ENCODE measurements at regions not wholly inside any gene's neighbourhood (a gene's known extent, or its start where the extent isn't known, plus 50 kb on each side); places are given as distances from the start of the nearest gene placed in this dataset.

- 94% methylated on average over 3 of the region's 3 CpGs for WGBS
- no peaks in the 10 kb centered on the region for H3K9me3 ChIP-seq (ENCODE audit: control insufficient read depth in 2 of 2, insufficient read depth in 1 of 2, low read length in 1 of 2)
- no peaks in the 10 kb centered on the region for H3K36me3 ChIP-seq (ENCODE audit: control insufficient read depth in 2 of 2, insufficient read depth in 2 of 2, low read length in 1 of 2)
- no peak for DNase-seq (ENCODE audit: low read depth in 6 of 9, low spot score in 9 of 9)
- H3K4me3 ChIP-seq (ENCODE audit: low read length in 2 of 2), result no peak overlapping the region
- no peaks in the 10 kb centered on the region for H3K4me1 ChIP-seq (ENCODE audit: control insufficient read depth in 2 of 2, insufficient read depth in 2 of 2, low read length in 2 of 2)
- H3K27ac ChIP-seq (ENCODE audit: low read depth in 1 of 2, low read length in 1 of 2), result no peak overlapping the region
- no peaks in the 10 kb centered on the region for H3K27me3 ChIP-seq (ENCODE audit: control insufficient read depth in 2 of 2, insufficient read depth in 1 of 2, low read length in 1 of 2)
Measured at GRCh38 chr16:65641049-65641761, 519.3 kb upstream of the CDH11 start.

- Histone ChIP-seq H3K27ac (ENCODE audit: low read depth in 1 of 2, low read length in 1 of 2) (no peak overlapping the region), H3K27me3 (ENCODE audit: control insufficient read depth in 2 of 2, insufficient read depth in 1 of 2, low read length in 1 of 2) (no peaks in the 10 kb centered on the region), H3K4me1 (ENCODE audit: control insufficient read depth in 2 of 2, insufficient read depth in 2 of 2, low read length in 2 of 2) (no peaks in the 10 kb centered on the region), H3K4me3 (ENCODE audit: low read length in 2 of 2) (no peak overlapping the region), H3K9me3 (ENCODE audit: control insufficient read depth in 2 of 2, insufficient read depth in 1 of 2, low read length in 1 of 2) (no peaks in the 10 kb centered on the region), H3K36me3 (ENCODE audit: control insufficient read depth in 2 of 2, insufficient read depth in 2 of 2, low read length in 1 of 2) (no peaks in the 10 kb centered on the region)
- 96% methylated on average over 1 of the region's 1 CpG for WGBS
- no peak for DNase-seq (ENCODE audit: low read depth in 6 of 9, low spot score in 9 of 9)
Measured at GRCh38 chr16:65634833-65635232, 513.0 kb upstream of the CDH11 start.

GRCh38 chr16:65634291-65634690, 512.4 kb upstream of the CDH11 start:
- no peaks in the 10 kb centered on the region for H3K27me3 ChIP-seq (ENCODE audit: control insufficient read depth in 2 of 2, insufficient read depth in 1 of 2, low read length in 1 of 2)
- H3K36me3 ChIP-seq (ENCODE audit: control insufficient read depth in 2 of 2, insufficient read depth in 2 of 2, low read length in 1 of 2), result no peaks in the 10 kb centered on the region
- H3K4me3 ChIP-seq (ENCODE audit: low read length in 2 of 2), result no peak overlapping the region
- DNase-seq (ENCODE audit: low read depth in 6 of 9, low spot score in 9 of 9), result no peak
- WGBS, result 78% methylated on average over 5 of the region's 5 CpGs
- H3K27ac ChIP-seq (ENCODE audit: low read depth in 1 of 2, low read length in 1 of 2), result no peak overlapping the region
- H3K9me3 ChIP-seq (ENCODE audit: control insufficient read depth in 2 of 2, insufficient read depth in 1 of 2, low read length in 1 of 2), result no peaks in the 10 kb centered on the region
- no peaks in the 10 kb centered on the region for H3K4me1 ChIP-seq (ENCODE audit: control insufficient read depth in 2 of 2, insufficient read depth in 2 of 2, low read length in 2 of 2)

GRCh38 chr16:65624666-65625065, 502.8 kb upstream of the CDH11 start:
- Histone ChIP-seq H3K36me3 (ENCODE audit: control insufficient read depth in 2 of 2, insufficient read depth in 2 of 2, low read length in 1 of 2) (no peaks in the 10 kb centered on the region), H3K27ac (ENCODE audit: low read depth in 1 of 2, low read length in 1 of 2) (no peak overlapping the region), H3K4me3 (ENCODE audit: low read length in 2 of 2) (no peak overlapping the region), H3K9me3 (ENCODE audit: control insufficient read depth in 2 of 2, insufficient read depth in 1 of 2, low read length in 1 of 2) (no peaks in the 10 kb centered on the region), H3K27me3 (ENCODE audit: control insufficient read depth in 2 of 2, insufficient read depth in 1 of 2, low read length in 1 of 2) (no peaks in the 10 kb centered on the region), H3K4me1 (ENCODE audit: control insufficient read depth in 2 of 2, insufficient read depth in 2 of 2, low read length in 2 of 2) (no peaks in the 10 kb centered on the region)
- WGBS, result 12% methylated on average over 2 of the region's 2 CpGs
- DNase-seq (ENCODE audit: low read depth in 6 of 9, low spot score in 9 of 9), result no peak

- DNase-seq (ENCODE audit: low read depth in 6 of 9, low spot score in 9 of 9), result no peak
- Histone ChIP-seq H3K36me3 (ENCODE audit: control insufficient read depth in 2 of 2, insufficient read depth in 2 of 2, low read length in 1 of 2) (no peaks in the 10 kb centered on the region), H3K4me1 (ENCODE audit: control insufficient read depth in 2 of 2, insufficient read depth in 2 of 2, low read length in 2 of 2) (no peaks in the 10 kb centered on the region), H3K27me3 (ENCODE audit: control insufficient read depth in 2 of 2, insufficient read depth in 1 of 2, low read length in 1 of 2) (no peaks in the 10 kb centered on the region), H3K27ac (ENCODE audit: low read depth in 1 of 2, low read length in 1 of 2) (no peak overlapping the region), H3K4me3 (ENCODE audit: low read length in 2 of 2) (no peak overlapping the region), H3K9me3 (ENCODE audit: control insufficient read depth in 2 of 2, insufficient read depth in 1 of 2, low read length in 1 of 2) (no peaks in the 10 kb centered on the region)
- WGBS, result 77% methylated on average over 2 of the region's 2 CpGs
Measured at GRCh38 chr16:65624229-65624628, 502.4 kb upstream of the CDH11 start.

GRCh38 chr16:65622871-65623270, 501.0 kb upstream of the CDH11 start:
- no peaks in the 10 kb centered on the region for H3K27me3 ChIP-seq (ENCODE audit: control insufficient read depth in 2 of 2, insufficient read depth in 1 of 2, low read length in 1 of 2)
- no peak overlapping the region for H3K27ac ChIP-seq (ENCODE audit: low read depth in 1 of 2, low read length in 1 of 2)
- WGBS, result 94% methylated on average over 4 of the region's 4 CpGs
- no peak for DNase-seq (ENCODE audit: low read depth in 6 of 9, low spot score in 9 of 9)
- H3K4me1 ChIP-seq (ENCODE audit: control insufficient read depth in 2 of 2, insufficient read depth in 2 of 2, low read length in 2 of 2), result no peaks in the 10 kb centered on the region
- no peaks in the 10 kb centered on the region for H3K9me3 ChIP-seq (ENCODE audit: control insufficient read depth in 2 of 2, insufficient read depth in 1 of 2, low read length in 1 of 2)
- no peaks in the 10 kb centered on the region for H3K36me3 ChIP-seq (ENCODE audit: control insufficient read depth in 2 of 2, insufficient read depth in 2 of 2, low read length in 1 of 2)
- H3K4me3 ChIP-seq (ENCODE audit: low read length in 2 of 2), result no peak overlapping the region

GRCh38 chr16:65622151-65622550, 500.3 kb upstream of the CDH11 start:
- H3K27ac ChIP-seq (ENCODE audit: low read depth in 1 of 2, low read length in 1 of 2), result no peak overlapping the region
- DNase-seq (ENCODE audit: low read depth in 6 of 9, low spot score in 9 of 9), result no peak
- H3K4me1 ChIP-seq (ENCODE audit: control insufficient read depth in 2 of 2, insufficient read depth in 2 of 2, low read length in 2 of 2), result peaks cover 0 to 4% of the 10 kb centered on the region in 2 donors
- 85% methylated on average over 5 of the region's 5 CpGs for WGBS
- no peaks in the 10 kb centered on the region for H3K9me3 ChIP-seq (ENCODE audit: control insufficient read depth in 2 of 2, insufficient read depth in 1 of 2, low read length in 1 of 2)
- no peaks in the 10 kb centered on the region for H3K36me3 ChIP-seq (ENCODE audit: control insufficient read depth in 2 of 2, insufficient read depth in 2 of 2, low read length in 1 of 2)
- no peaks in the 10 kb centered on the region for H3K27me3 ChIP-seq (ENCODE audit: control insufficient read depth in 2 of 2, insufficient read depth in 1 of 2, low read length in 1 of 2)
- H3K4me3 ChIP-seq (ENCODE audit: low read length in 2 of 2), result no peak overlapping the region

GRCh38 chr16:65621640-65622039, 499.8 kb upstream of the CDH11 start:
- Histone ChIP-seq H3K9me3 (ENCODE audit: control insufficient read depth in 2 of 2, insufficient read depth in 1 of 2, low read length in 1 of 2) (no peaks in the 10 kb centered on the region), H3K27me3 (ENCODE audit: control insufficient read depth in 2 of 2, insufficient read depth in 1 of 2, low read length in 1 of 2) (no peaks in the 10 kb centered on the region), H3K27ac (ENCODE audit: low read depth in 1 of 2, low read length in 1 of 2) (no peak overlapping the region), H3K4me1 (ENCODE audit: control insufficient read depth in 2 of 2, insufficient read depth in 2 of 2, low read length in 2 of 2) (peaks cover 0 to 4% of the 10 kb centered on the region in 2 donors), H3K36me3 (ENCODE audit: control insufficient read depth in 2 of 2, insufficient read depth in 2 of 2, low read length in 1 of 2) (no peaks in the 10 kb centered on the region), H3K4me3 (ENCODE audit: low read length in 2 of 2) (no peak overlapping the region)
- 88% methylated on average over 3 of the region's 3 CpGs for WGBS
- no peak for DNase-seq (ENCODE audit: low read depth in 6 of 9, low spot score in 9 of 9)

GRCh38 chr16:65619606-65620005, 497.7 kb upstream of the CDH11 start:
- Histone ChIP-seq H3K36me3 (ENCODE audit: control insufficient read depth in 2 of 2, insufficient read depth in 2 of 2, low read length in 1 of 2) (no peaks in the 10 kb centered on the region), H3K27me3 (ENCODE audit: control insufficient read depth in 2 of 2, insufficient read depth in 1 of 2, low read length in 1 of 2) (no peaks in the 10 kb centered on the region), H3K27ac (ENCODE audit: low read depth in 1 of 2, low read length in 1 of 2) (no peak overlapping the region), H3K9me3 (ENCODE audit: control insufficient read depth in 2 of 2, insufficient read depth in 1 of 2, low read length in 1 of 2) (no peaks in the 10 kb centered on the region), H3K4me3 (ENCODE audit: low read length in 2 of 2) (no peak overlapping the region), H3K4me1 (ENCODE audit: control insufficient read depth in 2 of 2, insufficient read depth in 2 of 2, low read length in 2 of 2) (peaks cover 0 to 4% of the 10 kb centered on the region in 2 donors)
- no peak for DNase-seq (ENCODE audit: low read depth in 6 of 9, low spot score in 9 of 9)
- 66% methylated on average over 3 of the region's 3 CpGs for WGBS
